Lower lobe of right lung (tissue), 2 donors: ENCODE measurements at regions not wholly inside any gene's neighbourhood (a gene's known extent, or its start where the extent isn't known, plus 50 kb on each side); places are given as distances from the start of the nearest gene placed in this dataset.
"Not testable (repeated sequence)": the region's sequence is repeated elsewhere in the genome, so short reads cannot be mapped to it uniquely, and the experiment has no call there.

Source experiments
- ATAC-seq, 2 donors: fragments of 200-7000 bp; cut with Tn5 transposase; one replicate each; pipeline ENCODE4 v1.9.1; 2020 to 2022; ENCODE audit warnings: mild to moderate bottlenecking in 2 of 2, moderate library complexity in 2 of 2
- DNase-seq: peaks from one replicate; pipeline ENCODE4 v3.0.0-alpha.2; 2020
- H3K27ac ChIP-seq: fragments of 200-600 bp; one replicate; pipeline ENCODE4 v1.8.0; 2022
- H3K27me3 ChIP-seq: fragments of 200-600 bp; one replicate; pipeline ENCODE4 v1.8.0; 2022; ENCODE audit warnings: low read depth
- H3K36me3 ChIP-seq: fragments of 200-600 bp; one replicate; pipeline ENCODE4 v1.8.0; 2022; ENCODE audit warnings: mild to moderate bottlenecking
- H3K4me1 ChIP-seq: fragments of 200-600 bp; one replicate; pipeline ENCODE4 v1.8.0; 2022
- H3K4me3 ChIP-seq: fragments of 200-600 bp; one replicate; pipeline ENCODE4 v1.8.0; 2022; ENCODE audit warnings: mild to moderate bottlenecking
- H3K9me3 ChIP-seq: fragments of 200-600 bp; one replicate; pipeline ENCODE4 v1.8.0; 2022
- CTCF ChIP-seq: fragments of 200-600 bp; IDR thresholded peaks from one replicate; pipeline ENCODE4 v1.8.0; 2022; ENCODE audit warnings: antibody characterized with exemption, mild to moderate bottlenecking
- intact Hi-C: fragments of 100-400 bp; cut with DNase I; formaldehyde crosslinking; loops from one replicate; pipeline ENCODE4 v1.11.0; 2022
- donor health status: DM: no; HTN: yes; CAD: no; lungs with severe emphysema.

- Histone ChIP-seq H3K9me3 (no peaks in the 10 kb centered on the region), H3K36me3 (no peaks in the 10 kb centered on the region), H3K4me3 (no peak overlapping the region), H3K4me1 (no peaks in the 10 kb centered on the region), H3K27ac (no peak overlapping the region), H3K27me3 (no peaks in the 10 kb centered on the region)
- ATAC-seq = no peak
- no peak for DNase-seq
- intact Hi-C loops = no loop called here
- no peak for TF ChIP-seq CTCF
Observed at GRCh38 chr10:3654980-3655379, 130.0 kb downstream of the KLF6 start.

DNA sequence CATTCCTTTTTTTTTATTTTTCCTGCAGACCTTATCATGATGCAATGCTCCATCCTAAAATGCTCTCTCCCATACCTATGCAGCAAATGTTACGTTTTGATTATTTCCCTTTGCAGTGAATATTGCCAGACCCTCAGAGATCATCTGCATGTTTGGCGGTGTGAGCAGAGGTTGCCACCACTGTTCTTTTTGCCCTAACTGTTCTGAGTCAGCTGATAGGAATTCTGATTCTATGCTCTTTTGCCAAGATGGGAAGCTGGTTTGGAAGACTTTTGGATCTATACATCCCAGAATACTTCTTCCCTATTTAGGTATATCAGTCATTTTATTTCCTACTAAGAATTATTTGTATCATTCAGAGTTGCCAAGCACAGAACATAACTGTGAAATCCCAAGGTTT, 130.5 kb downstream of the KLF6 start:
- no peak for TF ChIP-seq CTCF
- Histone ChIP-seq H3K4me3 (no peak overlapping the region), H3K27ac (no peak overlapping the region), H3K9me3 (no peaks in the 10 kb centered on the region), H3K4me1 (no peaks in the 10 kb centered on the region), H3K36me3 (no peaks in the 10 kb centered on the region), H3K27me3 (no peaks in the 10 kb centered on the region)
- no peak for DNase-seq
- intact Hi-C loops = no loop called here
- ATAC-seq = no peak

DNA sequence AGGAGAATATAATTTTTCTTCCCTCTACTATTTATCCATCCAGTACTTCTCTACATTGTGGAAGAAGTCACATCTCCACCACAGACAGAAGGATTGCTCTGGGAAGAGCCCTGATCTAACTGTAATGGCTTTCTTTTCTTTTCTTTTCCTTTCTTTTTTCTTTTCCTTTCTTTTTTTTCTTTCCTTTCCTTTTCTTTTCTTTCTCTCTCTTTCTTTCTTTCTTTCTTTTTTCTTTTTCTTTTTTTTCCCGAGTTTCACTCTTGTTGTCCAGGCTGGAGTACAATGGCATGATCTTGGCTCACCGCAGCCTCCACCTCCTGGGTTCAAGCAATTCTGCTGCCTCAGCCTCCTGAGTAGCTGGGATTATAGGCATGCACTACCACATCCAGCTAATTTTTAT, 131.7 kb downstream of the KLF6 start:
- DNase-seq, intact Hi-C loops, H3K27me3 ChIP-seq, H3K36me3 ChIP-seq, H3K27ac ChIP-seq, ATAC-seq, H3K4me1 ChIP-seq, H3K9me3 ChIP-seq: not testable (repeated sequence)
- peak overlapping the region; percentile 37 for H3K4me3 ChIP-seq

DNA sequence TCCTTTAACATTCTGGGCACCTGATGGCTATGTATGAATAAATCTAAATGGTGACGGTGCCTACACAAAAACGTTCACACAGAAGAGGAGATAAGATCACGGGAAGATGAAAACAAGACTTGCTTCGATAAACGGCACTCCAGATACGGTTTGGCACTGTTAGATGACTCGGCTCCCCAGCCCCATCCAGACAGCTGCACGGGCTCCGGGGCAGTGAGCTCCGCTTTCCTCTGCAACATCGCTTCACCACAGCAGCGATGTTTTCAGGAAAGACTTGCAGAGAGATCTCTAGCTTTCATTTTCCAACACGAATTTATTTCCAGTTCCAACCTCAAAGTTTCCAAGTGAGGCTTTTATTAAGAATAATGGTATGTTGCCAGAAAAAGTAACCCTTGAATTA, 132.1 kb downstream of the KLF6 start:
- Histone ChIP-seq H3K27ac (no peak overlapping the region), H3K9me3 (no peaks in the 10 kb centered on the region), H3K36me3 (no peaks in the 10 kb centered on the region), H3K4me1 (no peaks in the 10 kb centered on the region), H3K27me3 (no peaks in the 10 kb centered on the region), H3K4me3 (peak overlapping the region; percentile 37)
- no peak for ATAC-seq
- DNase-seq = no peak
- no peak for TF ChIP-seq CTCF
- intact Hi-C loops = no loop called here

GRCh38 chr10:3651969-3652653, 132.9 kb downstream of the KLF6 start:
- intact Hi-C loops = no loop called here
- TF ChIP-seq CTCF = no peak
- no peaks in the 10 kb centered on the region for H3K4me1 ChIP-seq

DNA sequence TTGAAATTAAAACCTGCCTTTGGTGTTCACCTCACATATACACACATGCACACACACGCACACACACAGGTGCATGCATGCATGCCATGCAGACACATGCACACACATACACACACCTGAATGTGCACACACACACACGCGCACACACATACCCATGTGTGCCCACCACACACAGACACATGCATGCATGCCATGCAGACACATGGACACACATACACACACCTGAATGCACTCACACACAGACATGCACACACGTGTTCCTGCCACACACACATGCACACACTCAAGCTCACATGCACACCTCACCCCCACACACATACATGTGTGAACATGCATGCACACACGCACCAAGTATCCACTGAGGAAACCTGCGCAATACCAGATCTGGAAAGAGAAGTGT, 136.4 kb downstream of the KLF6 start:
- no peak for DNase-seq
- no peaks in the 10 kb centered on the region for H3K36me3 ChIP-seq
- no peaks in the 10 kb centered on the region for H3K4me1 ChIP-seq
- no peak overlapping the region for H3K27ac ChIP-seq
- no peak for TF ChIP-seq CTCF
- intact Hi-C loops = no loop called here
- H3K27me3 ChIP-seq = no peaks in the 10 kb centered on the region
- ATAC-seq = no peak
- no peak overlapping the region for H3K4me3 ChIP-seq
- no peaks in the 10 kb centered on the region for H3K9me3 ChIP-seq

More at GRCh38 chr10:3651969-3652653, 132.9 kb downstream of the KLF6 start:
- Histone ChIP-seq H3K27ac (no peak overlapping the region), H3K36me3 (no peaks in the 10 kb centered on the region), H3K4me3 (no peak overlapping the region), H3K27me3 (no peaks in the 10 kb centered on the region), H3K9me3 (no peaks in the 10 kb centered on the region)
- DNase-seq (no peak), ATAC-seq (peak in 1 of 2 donors; percentile 21)
